ENCODE measurements at regions not wholly inside any gene's neighbourhood (a gene's known extent, or its start where the extent isn't known, plus 50 kb on each side); places are given as distances from the start of the nearest gene placed in this dataset.

DNA sequence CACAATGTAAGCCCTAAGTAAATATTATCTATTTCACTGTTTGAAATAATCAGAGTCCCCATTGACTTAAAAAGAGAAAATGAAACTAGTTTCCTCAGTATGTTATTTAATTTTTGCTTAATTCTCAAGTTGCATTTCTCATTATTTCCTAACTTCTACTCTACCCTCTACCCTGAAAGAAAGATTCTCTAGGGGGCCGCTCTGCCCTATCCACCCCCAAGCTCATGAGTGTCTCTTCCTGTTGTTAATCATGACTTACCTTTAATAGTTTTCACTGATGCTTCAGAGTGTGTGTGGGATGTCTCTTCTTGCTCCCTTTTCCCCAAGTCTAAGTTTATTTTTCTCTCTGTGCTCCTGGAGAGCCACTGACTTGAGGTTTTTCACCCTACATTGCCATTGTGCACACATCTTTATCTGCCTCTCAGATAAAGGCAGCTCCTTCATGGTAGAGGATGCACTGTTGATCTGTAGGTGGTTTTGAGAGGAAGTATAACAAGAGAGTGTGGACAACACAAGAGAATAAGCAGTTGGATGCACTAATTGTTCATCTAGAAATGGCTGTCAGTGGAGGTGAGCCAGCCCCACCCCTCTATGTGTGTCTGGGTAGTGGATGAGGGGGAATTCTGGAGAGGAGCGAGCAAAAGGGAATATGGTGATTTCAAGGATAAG lies 261.7 kb downstream of the CHRM3 start:
- intact Hi-C loops (cut with DNase I) = no loop called here
- H3K27me3 ChIP-seq = no peaks in the 10 kb centered on the region
- WGBS, 2 donors = 94 to 95% methylated on average over 2 of the region's 2 CpGs
- H3K9me3 ChIP-seq = no peaks in the 10 kb centered on the region
- TF ChIP-seq POLR2A (IDR thresholded peaks at IDR 0.05) (no peak), POLR2AphosphoS5 (IDR thresholded peaks at IDR 0.05) (no peak), CTCF (IDR thresholded peaks at IDR 0.05) (no peak), EP300 (IDR thresholded peaks at IDR 0.05) (no peak)
- H3K36me3 ChIP-seq = no peaks in the 10 kb centered on the region
- no peak overlapping the region for H3K4me3 ChIP-seq
- no peak overlapping the region for H3K27ac ChIP-seq
- no peaks in the 10 kb centered on the region for H3K4me1 ChIP-seq
- no peak for DNase-seq

DNA sequence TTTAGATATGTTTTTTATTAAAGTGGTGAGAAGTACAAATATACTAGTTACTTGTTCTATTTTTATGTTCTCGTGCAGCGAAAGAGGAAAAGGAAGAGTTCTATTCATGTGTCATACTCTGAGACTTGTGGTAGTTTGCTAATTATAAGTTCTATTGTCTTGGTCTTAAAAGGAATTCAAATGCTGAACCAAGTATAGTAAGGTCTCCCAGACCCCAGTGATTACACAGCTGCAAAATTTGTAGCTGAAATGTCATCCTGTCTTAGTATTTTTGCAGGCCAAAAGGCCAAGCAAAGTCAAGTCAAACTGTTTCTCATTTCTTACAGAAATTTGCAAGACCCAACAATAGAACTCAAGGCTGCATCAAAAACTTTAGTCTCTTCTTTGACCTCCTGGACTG lies 268.7 kb downstream of the CHRM3 start:
- WGBS, 2 donors = 62 to 91% methylated on average over 2 of the region's 2 CpGs

DNA sequence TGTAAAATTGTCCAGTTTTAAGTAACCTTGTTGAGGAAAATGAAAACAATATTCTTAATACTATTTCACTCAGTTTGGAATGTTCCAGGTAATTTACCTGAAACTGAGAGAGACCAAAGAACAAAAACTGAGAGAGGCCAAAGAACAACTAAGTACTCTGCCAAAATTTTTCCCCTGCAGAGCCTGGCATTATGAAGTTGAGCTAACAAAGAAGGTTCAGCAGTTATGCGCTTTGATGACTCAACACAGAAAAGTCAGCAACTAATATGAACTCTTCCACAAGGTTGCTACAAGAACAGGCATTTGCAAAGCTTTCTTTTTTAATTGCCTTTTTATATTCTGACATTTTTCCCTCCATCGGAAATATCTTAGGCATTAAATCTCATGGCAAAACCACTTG lies 270.9 kb downstream of the CHRM3 start:
- no peaks in the 10 kb centered on the region for H3K36me3 ChIP-seq
- DNase-seq = no peak
- no peaks in the 10 kb centered on the region for H3K9me3 ChIP-seq
- TF ChIP-seq EP300 (IDR thresholded peaks at IDR 0.05) = no peak
- no peak for TF ChIP-seq POLR2A (IDR thresholded peaks at IDR 0.05)
- TF ChIP-seq POLR2AphosphoS5 (IDR thresholded peaks at IDR 0.05) = no peak
- TF ChIP-seq CTCF (IDR thresholded peaks at IDR 0.05) = no peak
- intact Hi-C loops (cut with DNase I) = no loop called here
- no peaks in the 10 kb centered on the region for H3K4me1 ChIP-seq
- H3K27me3 ChIP-seq = no peaks in the 10 kb centered on the region
- no peak overlapping the region for H3K4me3 ChIP-seq
- WGBS, 2 donors = 89 to 94% methylated on average over 2 of the region's 2 CpGs
- no peak overlapping the region for H3K27ac ChIP-seq

More for the DNA sequence above, 268.7 kb downstream of the CHRM3 start:
- no peak for TF ChIP-seq POLR2AphosphoS5 (IDR thresholded peaks at IDR 0.05)
- TF ChIP-seq CTCF (IDR thresholded peaks at IDR 0.05) = no peak
- no peak for TF ChIP-seq POLR2A (IDR thresholded peaks at IDR 0.05)
- TF ChIP-seq EP300 (IDR thresholded peaks at IDR 0.05) = no peak
- intact Hi-C loops (cut with DNase I) = no loop called here
- Histone ChIP-seq H3K27ac (no peak overlapping the region), H3K4me3 (no peak overlapping the region), H3K36me3 (no peaks in the 10 kb centered on the region), H3K4me1 (no peaks in the 10 kb centered on the region), H3K27me3 (no peaks in the 10 kb centered on the region), H3K9me3 (no peaks in the 10 kb centered on the region)
- DNase-seq = no peak

- DNase-seq = no peak
- H3K36me3 ChIP-seq = no peaks in the 10 kb centered on the region
- TF ChIP-seq POLR2AphosphoS5 (IDR thresholded peaks at IDR 0.05) = no peak
- no peak for TF ChIP-seq POLR2A (IDR thresholded peaks at IDR 0.05)
- TF ChIP-seq CTCF (IDR thresholded peaks at IDR 0.05) = no peak
- no peak for TF ChIP-seq EP300 (IDR thresholded peaks at IDR 0.05)
- H3K4me3 ChIP-seq = no peak overlapping the region
- H3K9me3 ChIP-seq = no peaks in the 10 kb centered on the region
- H3K27me3 ChIP-seq = no peaks in the 10 kb centered on the region
- 87 to 88% methylated on average over 3 of the region's 3 CpGs for WGBS, 2 donors
- intact Hi-C loops (cut with DNase I) = no loop called here
- no peak overlapping the region for H3K27ac ChIP-seq
- no peaks in the 10 kb centered on the region for H3K4me1 ChIP-seq
These were observed 276.6 kb downstream of the CHRM3 start for GRCh38 chr1:239662950-239663349.

DNA sequence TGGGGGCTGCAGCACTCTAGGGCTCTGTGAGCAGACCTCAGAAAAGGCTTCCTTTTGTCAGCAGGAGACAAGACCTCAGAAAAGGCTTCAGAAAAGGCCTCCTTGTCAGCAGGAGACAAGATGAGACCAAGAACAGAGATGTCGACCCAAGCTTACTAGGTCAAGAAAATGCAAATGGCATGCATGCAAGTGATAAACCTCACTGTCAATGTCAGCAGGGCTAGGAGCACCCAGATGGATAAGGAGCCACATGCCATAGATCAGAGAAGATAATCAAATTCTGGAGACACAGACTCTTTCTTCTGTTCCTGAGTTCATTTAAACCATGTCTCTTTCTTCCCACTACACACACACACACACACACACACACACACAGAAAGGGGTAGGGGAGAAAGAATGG lies 285.9 kb downstream of the CHRM3 start:
- no peaks in the 10 kb centered on the region for H3K9me3 ChIP-seq
- no peaks in the 10 kb centered on the region for H3K36me3 ChIP-seq
- 80 to 93% methylated on average over 1 of the region's 1 CpG for WGBS, 2 donors
- DNase-seq = no peak
- H3K4me3 ChIP-seq = no peak overlapping the region
- intact Hi-C loops (cut with DNase I) = no loop called here
- TF ChIP-seq POLR2A (IDR thresholded peaks at IDR 0.05) (no peak), POLR2AphosphoS5 (IDR thresholded peaks at IDR 0.05) (no peak), EP300 (IDR thresholded peaks at IDR 0.05) (no peak), CTCF (IDR thresholded peaks at IDR 0.05) (no peak)
- H3K27ac ChIP-seq = no peak overlapping the region
- H3K27me3 ChIP-seq = no peaks in the 10 kb centered on the region
- H3K4me1 ChIP-seq = no peaks in the 10 kb centered on the region
